IPS DF 6.9 (cell line): ENCODE measurements at regions not wholly inside any gene's neighbourhood (a gene's known extent, or its start where the extent isn't known, plus 50 kb on each side); places are given as distances from the start of the nearest gene placed in this dataset.

ENCODE experiments used
- DNase-seq: peaks from one replicate; pipeline ENCODE4 v3.0.0-alpha.2; 2013; ENCODE audit warnings: low read depth, low spot score
- H3K27ac ChIP-seq: one replicate; pipeline ENCODE4 v1.5.1; 2013; ENCODE audit warnings: low read length, control low read depth
- H3K27me3 ChIP-seq: 2 replicates; pipeline ENCODE4 v1.6.1; 2013; ENCODE audit warnings: mild to moderate bottlenecking, low read length; ENCODE audit not compliant: control insufficient read depth, insufficient read depth
- H3K36me3 ChIP-seq: 2 replicates; pipeline ENCODE4 v1.6.1; 2013; ENCODE audit warnings: low read length; ENCODE audit not compliant: control insufficient read depth, insufficient read depth
- H3K4me1 ChIP-seq: 2 replicates; pipeline ENCODE4 v1.6.1; 2013; ENCODE audit warnings: low read length; ENCODE audit not compliant: control insufficient read depth, insufficient read depth
- H3K4me3 ChIP-seq: 2 replicates; pipeline ENCODE4 v1.5.1; 2013; ENCODE audit warnings: mild to moderate bottlenecking, low read length
- H3K9me3 ChIP-seq: 2 replicates; pipeline ENCODE4 v1.6.1; 2013; ENCODE audit warnings: low read length, inconsistent platforms; ENCODE audit not compliant: control insufficient read depth, insufficient read depth
- WGBS: extraction: QIAGEN DNeasy Blood & Tissue Kit; methylation state at CpG from one replicate; pipeline ENCODE4 v1.1.7; 2013; ENCODE audit warnings: mixed read lengths, missing lambda C conversion rate; ENCODE audit not compliant: insufficient read length, insufficient coverage; 5-methylcytosine and 5-hydroxymethylcytosine counted together

- Histone ChIP-seq H3K27me3 (no peaks in the 10 kb centered on the region), H3K27ac (peak overlapping the region; percentile 30), H3K9me3 (no peaks in the 10 kb centered on the region), H3K36me3 (no peaks in the 10 kb centered on the region), H3K4me1 (peaks cover 9% of the 10 kb centered on the region; the same call in 1 of the 2 replicates), H3K4me3 (no peak overlapping the region)
- no CpG with 5 or more reads among the region's 2 CpGs for WGBS
- DNase-seq, result peak; percentile 16
These were observed 91.0 kb downstream of the UNC5CL start for GRCh38 chr6:40947876-40948526.

GRCh38 chr6:40946738-40947301 is 92.2 kb downstream of the UNC5CL start:
- H3K27me3 ChIP-seq, result no peaks in the 10 kb centered on the region
- no peak for DNase-seq
- WGBS, result no CpG with 5 or more reads among the region's 1 CpG
- no peak overlapping the region for H3K27ac ChIP-seq
- H3K4me3 ChIP-seq, result no peak overlapping the region
- peaks cover 9% of the 10 kb centered on the region; the same call in 1 of the 2 replicates for H3K4me1 ChIP-seq
- no peaks in the 10 kb centered on the region for H3K36me3 ChIP-seq
- H3K9me3 ChIP-seq, result no peaks in the 10 kb centered on the region

- no peaks in the 10 kb centered on the region; the same call in 1 of the 2 replicates for H3K4me1 ChIP-seq
- H3K9me3 ChIP-seq, result no peaks in the 10 kb centered on the region
- no peak for DNase-seq
- H3K27me3 ChIP-seq, result no peaks in the 10 kb centered on the region
- no peak overlapping the region for H3K4me3 ChIP-seq
- no CpG with 5 or more reads among the region's 2 CpGs for WGBS
- no peaks in the 10 kb centered on the region for H3K36me3 ChIP-seq
- H3K27ac ChIP-seq, result no peak overlapping the region
These were observed 101.5 kb downstream of the UNC5CL start for GRCh38 chr6:40937491-40937890.

- no CpG with 5 or more reads among the region's 3 CpGs for WGBS
These were observed 102.2 kb downstream of the UNC5CL start for GRCh38 chr6:40936818-40937251.

GRCh38 chr6:40933864-40934263 is 105.2 kb downstream of the UNC5CL start:
- Histone ChIP-seq H3K4me1 (no peaks in the 10 kb centered on the region; the same call in 1 of the 2 replicates), H3K36me3 (no peaks in the 10 kb centered on the region), H3K9me3 (no peaks in the 10 kb centered on the region), H3K27ac (no peak overlapping the region), H3K27me3 (no peaks in the 10 kb centered on the region), H3K4me3 (no peak overlapping the region)
- no peak for DNase-seq
- WGBS, result no CpG with 5 or more reads among the region's 5 CpGs

More at GRCh38 chr6:40936818-40937251, 102.2 kb downstream of the UNC5CL start:
- Histone ChIP-seq H3K27ac (no peak overlapping the region), H3K36me3 (no peaks in the 10 kb centered on the region), H3K9me3 (no peaks in the 10 kb centered on the region), H3K4me1 (no peaks in the 10 kb centered on the region; the same call in 1 of the 2 replicates), H3K27me3 (no peaks in the 10 kb centered on the region), H3K4me3 (no peak overlapping the region)
- DNase-seq, result no peak

- H3K9me3 ChIP-seq, result no peaks in the 10 kb centered on the region
- no peaks in the 10 kb centered on the region for H3K27me3 ChIP-seq
- no peak for DNase-seq
- WGBS, result no CpG with 5 or more reads among the region's 6 CpGs
- H3K4me3 ChIP-seq, result no peak overlapping the region
- H3K36me3 ChIP-seq, result no peaks in the 10 kb centered on the region
- no peak overlapping the region for H3K27ac ChIP-seq
- H3K4me1 ChIP-seq, result no peaks in the 10 kb centered on the region; the same call in 1 of the 2 replicates
These were observed 106.1 kb downstream of the UNC5CL start for GRCh38 chr6:40932953-40933352.

GRCh38 chr6:40932366-40932765 is 106.7 kb downstream of the UNC5CL start:
- no peak overlapping the region for H3K4me3 ChIP-seq
- no CpG with 5 or more reads among the region's 2 CpGs for WGBS
- no peak for DNase-seq

GRCh38 chr6:40931931-40932330 is 107.1 kb downstream of the UNC5CL start:
- H3K27me3 ChIP-seq, result no peaks in the 10 kb centered on the region
- no peaks in the 10 kb centered on the region; the same call in 1 of the 2 replicates for H3K4me1 ChIP-seq
- H3K4me3 ChIP-seq, result no peak overlapping the region
- no peak overlapping the region for H3K27ac ChIP-seq
- H3K9me3 ChIP-seq, result no peaks in the 10 kb centered on the region
- no peaks in the 10 kb centered on the region for H3K36me3 ChIP-seq
- no CpG with 5 or more reads among the region's 1 CpG for WGBS
- DNase-seq, result no peak

More at GRCh38 chr6:40932366-40932765, 106.7 kb downstream of the UNC5CL start:
- no peaks in the 10 kb centered on the region for H3K27me3 ChIP-seq
- no peaks in the 10 kb centered on the region for H3K36me3 ChIP-seq
- no peaks in the 10 kb centered on the region; the same call in 1 of the 2 replicates for H3K4me1 ChIP-seq
- H3K9me3 ChIP-seq, result no peaks in the 10 kb centered on the region
- H3K27ac ChIP-seq, result no peak overlapping the region

- DNase-seq, result no peak
- Histone ChIP-seq H3K27me3 (no peaks in the 10 kb centered on the region), H3K27ac (no peak overlapping the region), H3K4me3 (no peak overlapping the region), H3K9me3 (no peaks in the 10 kb centered on the region), H3K36me3 (no peaks in the 10 kb centered on the region), H3K4me1 (no peaks in the 10 kb centered on the region; the same call in 1 of the 2 replicates)
- no CpG with 5 or more reads among the region's 3 CpGs for whole genome bisulfite sequencing
These were observed 108.5 kb downstream of the UNC5CL start for GRCh38 chr6:40930555-40930954.

GRCh38 chr6:40930045-40930444 is 109.0 kb downstream of the UNC5CL start:
- Histone ChIP-seq H3K27me3 (no peaks in the 10 kb centered on the region), H3K27ac (no peak overlapping the region), H3K9me3 (no peaks in the 10 kb centered on the region), H3K4me1 (no peaks in the 10 kb centered on the region; the same call in 1 of the 2 replicates), H3K36me3 (no peaks in the 10 kb centered on the region), H3K4me3 (no peak overlapping the region)
- WGBS, result no CpG with 5 or more reads among the region's 1 CpG
- no peak for DNase-seq
